B cell (primary cell): ENCODE measurements at regions not wholly inside any gene's neighbourhood (a gene's known extent, or its start where the extent isn't known, plus 50 kb on each side); places are given as distances from the start of the nearest gene placed in this dataset.

Source experiments
- ATAC-seq: fragments of 200-7000 bp; cut with Tn5 transposase; one replicate; pipeline ENCODE4 v1.10.0; 2021; ENCODE audit warnings: low read depth, mild to moderate bottlenecking, moderate number of reproducible peaks, moderate library complexity
- CTCF ChIA-PET: fragments of 350-600 bp; sonication (Branson Sonifier 250); formaldehyde crosslinking; loops from one replicate; lab custom pipeline; 2021; ENCODE audit warnings: antibody characterized with exemption, inconsistent platforms; lab: Charles Lee
- POLR2A ChIA-PET: fragments of 350-600 bp; sonication (Branson Sonifier 250); formaldehyde crosslinking; loops from one replicate; lab custom pipeline; 2021; ENCODE audit warnings: antibody characterized with exemption; lab: Charles Lee
- DNase-seq: peaks from one replicate; pipeline ENCODE4 v3.0.0; 2013
- H2AFZ ChIP-seq: 2 replicates; pipeline ENCODE4 v1.6.1; 2012; ENCODE audit warnings: mild to moderate bottlenecking, low read depth, low read length; ENCODE audit not compliant: insufficient read depth, poor library complexity, severe bottlenecking
- H3K27ac ChIP-seq, 2 donors: 1 replicate in 1 of 2; 2 replicates in 1 of 2; pipeline ENCODE4 v1.5.1; 2012 to 2013; ENCODE audit warnings: low read length in 2 of 2, mild to moderate bottlenecking in 2 of 2, moderate library complexity in 1 of 2
- H3K27me3 ChIP-seq, 4 experiments: fragments of 200-600 bp in 1 of 4; sonication (generic) in 1 of 4; replicated peaks in 1 of 4; 1 replicate in 2 of 4; 2 replicates in 2 of 4; pipeline versions ENCODE4 v1.6.1 to v1.7.0; 2013 to 2016; ENCODE audit warnings: low read length in 3 of 4, mild to moderate bottlenecking in 2 of 4, mixed read lengths in 1 of 4, moderate library complexity in 1 of 4; ENCODE audit not compliant: insufficient read depth in 4 of 4, control insufficient read depth in 3 of 4; ENCODE audit errors: control extremely low read depth in 1 of 4
- H3K36me3 ChIP-seq, 2 experiments: replicated peaks in 1 of 2; 1 replicate in 1 of 2; 2 replicates in 1 of 2; pipeline versions ENCODE4 v1.6.1 to v1.7.1; 2013; ENCODE audit warnings: low read length in 1 of 2; ENCODE audit not compliant: insufficient read depth in 2 of 2, control insufficient read depth in 1 of 2; ENCODE audit errors: control extremely low read depth in 1 of 2, extremely low read depth in 1 of 2
- H3K4me1 ChIP-seq, 2 donors: fragments of 200-600 bp in 1 of 2; sonication (generic) in 1 of 2; 1 replicate in 1 of 2; 2 replicates in 1 of 2; pipeline versions ENCODE4 v1.5.1 to v1.6.1; 2013 to 2017; ENCODE audit warnings: low read length in 2 of 2; ENCODE audit not compliant: control insufficient read depth in 2 of 2, insufficient read depth in 2 of 2
- H3K4me2 ChIP-seq: replicated peaks from 2 replicates; pipeline ENCODE3; 2012; ENCODE audit warnings: mild to moderate bottlenecking, low read depth, low read length; ENCODE audit not compliant: poor library complexity, severe bottlenecking
- H3K4me3 ChIP-seq, 5 experiments: fragments of 200-600 bp in 1 of 5; sonication (generic) in 1 of 5; 1 replicate in 3 of 5; 2 replicates in 2 of 5; pipeline versions ENCODE4 v1.5.1 to v1.7.0; 2011 to 2016; ENCODE audit warnings: low read length in 4 of 5, mild to moderate bottlenecking in 4 of 5, low read depth in 2 of 5, control low read depth in 1 of 5, moderate library complexity in 1 of 5; ENCODE audit not compliant: insufficient read depth in 1 of 5; ENCODE audit errors: control extremely low read depth in 1 of 5, extremely low read depth in 1 of 5
- H3K79me2 ChIP-seq: fragments of 200-600 bp; sonication (generic); one replicate; pipeline ENCODE4 v1.6.0; 2016; ENCODE audit warnings: low read length; ENCODE audit not compliant: control insufficient read depth, insufficient read depth
- H3K9ac ChIP-seq: fragments of 200-600 bp; sonication (generic); 2 replicates; pipeline ENCODE4 v1.6.1; 2017; ENCODE audit warnings: mild to moderate bottlenecking, low read length, moderate library complexity
- H3K9me3 ChIP-seq, 3 donors: one replicate each; pipeline versions ENCODE4 v1.6.1 to v1.7.1; 2013; ENCODE audit warnings: low read length in 2 of 3; ENCODE audit not compliant: control insufficient read depth in 2 of 3, insufficient read depth in 1 of 3; ENCODE audit errors: control extremely low read depth in 1 of 3
- H4K20me1 ChIP-seq: 2 replicates; pipeline ENCODE4 v1.6.0; 2012; ENCODE audit warnings: mild to moderate bottlenecking, low read length; ENCODE audit not compliant: insufficient read depth, control insufficient read depth, poor library complexity, severe bottlenecking
- H3K27ac Mint-ChIP-seq: one replicate; pipeline ENCODE4 v1.8.0; 2021; ENCODE audit warnings: mixed read lengths
- H3K27me3 Mint-ChIP-seq: one replicate; pipeline ENCODE4 v1.8.0; 2021; ENCODE audit warnings: mixed read lengths
- H3K4me1 Mint-ChIP-seq: one replicate; pipeline ENCODE4 v1.8.0; 2021; ENCODE audit warnings: mixed read lengths
- H3K4me3 Mint-ChIP-seq: one replicate; pipeline ENCODE4 v1.8.0; 2021; ENCODE audit warnings: mixed read lengths
- H3K9me3 Mint-ChIP-seq: one replicate; pipeline ENCODE4 v1.8.0; 2022; ENCODE audit warnings: mixed read lengths; ENCODE audit not compliant: insufficient read depth
- EZH2 ChIP-seq: IDR thresholded peaks from 2 replicates; pipeline ENCODE4 v1.6.1; 2012; ENCODE audit warnings: borderline replicate concordance, low read depth, mild to moderate bottlenecking, moderate library complexity, low read length; ENCODE audit not compliant: insufficient read depth, poor library complexity, severe bottlenecking
- WGBS: methylation state at CpG from one replicate; pipeline ENCODE4 v1.1.5; 2013; ENCODE audit warnings: missing lambda C conversion rate; ENCODE audit not compliant: insufficient coverage; 5-methylcytosine and 5-hydroxymethylcytosine counted together
- intact Hi-C: fragments of 100-400 bp; cut with micrococcal nuclease; formaldehyde crosslinking; loops from one replicate; pipeline ENCODE4 v1.10.0; 2022
- TF ChIP-seq, protein P1 (sequence below): fragments of 200-600 bp; IDR thresholded peaks from one replicate; pipeline ENCODE4 v1.8.0; 2022; ENCODE audit warnings: antibody characterized with exemption, mild to moderate bottlenecking

DNA sequence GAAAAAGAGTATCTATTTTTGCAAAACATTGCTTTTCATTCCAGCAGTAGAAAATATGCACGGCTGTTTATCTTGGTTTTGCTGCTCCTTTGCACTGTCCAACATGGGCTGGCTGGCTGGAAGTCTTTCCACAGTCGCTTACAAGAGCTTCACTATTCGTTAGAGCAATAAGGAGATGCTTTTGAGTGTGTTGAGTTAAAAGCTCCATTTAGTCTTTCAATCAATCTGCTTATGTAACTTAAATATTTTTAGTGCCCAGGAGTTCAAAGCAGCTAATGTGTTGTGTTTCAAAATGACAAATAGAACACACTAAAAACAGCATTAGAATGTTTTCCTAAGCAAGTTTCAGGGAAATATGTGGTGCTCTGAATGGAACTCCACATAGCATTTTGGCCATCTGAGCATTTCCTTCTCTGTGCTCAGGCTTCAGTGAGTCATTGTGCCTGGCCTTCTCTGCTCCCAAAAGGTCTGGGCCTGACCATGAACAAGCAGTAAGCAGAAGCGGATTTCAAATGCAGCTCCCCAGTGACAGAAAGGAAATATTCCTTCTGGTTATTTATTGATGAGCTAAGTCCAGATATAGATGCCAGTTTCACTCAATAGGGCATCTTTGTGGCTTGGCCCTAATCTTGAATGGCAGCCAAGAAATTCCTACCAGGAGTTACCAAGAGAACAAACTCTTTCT lies 580.3 kb downstream of the TENT5A start:
- no peak for ATAC-seq
- H3K4me3 Mint-ChIP-seq: no peak overlapping the region
- H3K9me3 ChIP-seq: no peaks in the 10 kb centered on the region
- H4K20me1 ChIP-seq: no peaks in the 10 kb centered on the region
- TF ChIP-seq EZH2: no peak
- TF ChIP-seq, protein P1, sequence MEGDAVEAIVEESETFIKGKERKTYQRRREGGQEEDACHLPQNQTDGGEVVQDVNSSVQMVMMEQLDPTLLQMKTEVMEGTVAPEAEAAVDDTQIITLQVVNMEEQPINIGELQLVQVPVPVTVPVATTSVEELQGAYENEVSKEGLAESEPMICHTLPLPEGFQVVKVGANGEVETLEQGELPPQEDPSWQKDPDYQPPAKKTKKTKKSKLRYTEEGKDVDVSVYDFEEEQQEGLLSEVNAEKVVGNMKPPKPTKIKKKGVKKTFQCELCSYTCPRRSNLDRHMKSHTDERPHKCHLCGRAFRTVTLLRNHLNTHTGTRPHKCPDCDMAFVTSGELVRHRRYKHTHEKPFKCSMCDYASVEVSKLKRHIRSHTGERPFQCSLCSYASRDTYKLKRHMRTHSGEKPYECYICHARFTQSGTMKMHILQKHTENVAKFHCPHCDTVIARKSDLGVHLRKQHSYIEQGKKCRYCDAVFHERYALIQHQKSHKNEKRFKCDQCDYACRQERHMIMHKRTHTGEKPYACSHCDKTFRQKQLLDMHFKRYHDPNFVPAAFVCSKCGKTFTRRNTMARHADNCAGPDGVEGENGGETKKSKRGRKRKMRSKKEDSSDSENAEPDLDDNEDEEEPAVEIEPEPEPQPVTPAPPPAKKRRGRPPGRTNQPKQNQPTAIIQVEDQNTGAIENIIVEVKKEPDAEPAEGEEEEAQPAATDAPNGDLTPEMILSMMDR: no peak
- H3K4me1 ChIP-seq: no peaks in the 10 kb centered on the region
- intact Hi-C loops: no loop called here
- H3K4me3 ChIP-seq: no peak overlapping the region
- no peaks in the 10 kb centered on the region for H3K27me3 ChIP-seq
- H3K27me3 Mint-ChIP-seq: no peaks in the 10 kb centered on the region
- ChIA-PET CTCF (no interaction called here), POLR2A (no interaction called here)
- H3K27ac ChIP-seq: no peak overlapping the region
- H3K36me3 ChIP-seq: no peaks in the 10 kb centered on the region
- no peaks in the 10 kb centered on the region for H3K9me3 Mint-ChIP-seq
- DNase-seq: no peak
- no peaks in the 10 kb centered on the region for H3K79me2 ChIP-seq
- no peak overlapping the region for H3K27ac Mint-ChIP-seq
- no peak overlapping the region for H3K4me2 ChIP-seq
- no peaks in the 10 kb centered on the region for H3K4me1 Mint-ChIP-seq
- H3K9ac ChIP-seq: no peak overlapping the region
- no peak overlapping the region for H2AFZ ChIP-seq
- WGBS: 67% methylated on average over 1 of the region's 4 CpGs

DNA sequence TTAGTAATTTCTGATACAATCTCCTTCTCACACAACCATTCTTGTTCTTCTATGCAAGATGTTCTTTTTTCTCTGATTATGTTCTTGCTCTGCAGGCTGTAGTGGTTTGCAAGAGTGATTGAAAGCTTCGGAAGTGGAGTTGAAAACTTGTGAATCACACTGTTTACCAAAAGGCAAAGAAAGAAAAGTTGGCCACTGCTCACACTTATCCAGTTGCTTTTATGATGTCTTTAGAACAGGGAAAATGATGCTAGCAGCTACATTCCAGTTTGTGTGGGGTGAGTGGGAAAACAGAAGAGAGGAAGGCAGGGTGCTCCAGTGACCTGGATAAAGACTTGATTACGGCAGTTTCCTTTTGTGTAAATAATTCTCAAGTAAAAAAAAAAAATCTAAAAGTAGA lies 583.3 kb downstream of the TENT5A start:
- H4K20me1 ChIP-seq: no peaks in the 10 kb centered on the region
- H3K9ac ChIP-seq: no peak overlapping the region
- H3K4me1 ChIP-seq: no peaks in the 10 kb centered on the region
- no peak for TF ChIP-seq EZH2
- TF ChIP-seq, protein P1: no peak
- DNase-seq: no peak
- Mint-ChIP-seq H3K27me3 (no peaks in the 10 kb centered on the region), H3K27ac (no peak overlapping the region), H3K4me3 (no peak overlapping the region), H3K9me3 (no peaks in the 10 kb centered on the region), H3K4me1 (no peaks in the 10 kb centered on the region)
- no peaks in the 10 kb centered on the region for H3K27me3 ChIP-seq
- H3K27ac ChIP-seq: no peak overlapping the region
- no peak for ATAC-seq
- 86% methylated on average over 1 of the region's 2 CpGs for WGBS
- no peaks in the 10 kb centered on the region for H3K79me2 ChIP-seq
- H3K4me3 ChIP-seq: no peak overlapping the region
- ChIA-PET POLR2A (no interaction called here), CTCF (no interaction called here)
- H3K9me3 ChIP-seq: no peaks in the 10 kb centered on the region
- no peak overlapping the region for H3K4me2 ChIP-seq
- no peaks in the 10 kb centered on the region for H3K36me3 ChIP-seq
- H2AFZ ChIP-seq: no peak overlapping the region
- intact Hi-C loops: no loop called here
